K562 (cell line): ENCODE measurements at regions not wholly inside any gene's neighbourhood (a gene's known extent, or its start where the extent isn't known, plus 50 kb on each side); places are given as distances from the start of the nearest gene placed in this dataset.

Experiments
- ATF7 ChIP-seq: fragments of 450-650 bp; IDR thresholded peaks from 2 replicates; pipeline ENCODE4 v1.7.1; 2014; ENCODE audit warnings: mild to moderate bottlenecking, moderate library complexity
- DNMT1 ChIP-seq: fragments of 450-650 bp; IDR thresholded peaks from 2 replicates; pipeline ENCODE4 v1.6.1; 2016; ENCODE audit warnings: antibody characterized with exemption, mild to moderate bottlenecking
- MED1 ChIP-seq: sonication (generic); formaldehyde crosslinking; IDR thresholded peaks from 2 replicates; pipeline ENCODE4 v1.8.1; 2023; ENCODE audit warnings: missing genetic modification reagents, borderline replicate concordance
- RBM15 ChIP-seq: fragments of 200-400 bp; formaldehyde crosslinking; IDR thresholded peaks from 2 replicates; pipeline ENCODE4 v1.6.1; 2018; ENCODE audit warnings: mild to moderate bottlenecking, low read length, moderate library complexity; ENCODE audit not compliant: insufficient read depth
- TCF3 ChIP-seq: sonication (generic); formaldehyde crosslinking; IDR thresholded peaks from 2 replicates; pipeline ENCODE4 v1.4.0; 2020; ENCODE audit warnings: mild to moderate bottlenecking, missing genetic modification reagents
- ZNF239 ChIP-seq: fragments of 250-450 bp; sonication (Bioruptor Pico); IDR thresholded peaks from 2 replicates; pipeline ENCODE4 v1.4.0; 2020; ENCODE audit warnings: mild to moderate bottlenecking
- ZNF41 ChIP-seq: fragments of 250-450 bp; sonication (Bioruptor Pico); conservative IDR thresholded peaks from 2 replicates; pipeline ENCODE4 v1.4.0; 2020; ENCODE audit warnings: mild to moderate bottlenecking
- TF ChIP-seq, protein P1 (sequence below): fragments of 250-450 bp; sonication (Bioruptor Pico); IDR thresholded peaks from 2 replicates; pipeline ENCODE4 v1.8.0; 2021; ENCODE audit warnings: borderline replicate concordance, mild to moderate bottlenecking, moderate library complexity; ENCODE audit not compliant: poor library complexity, severe bottlenecking
- TF ChIP-seq, protein P2 (sequence below): sonication (generic); formaldehyde crosslinking; IDR thresholded peaks from 2 replicates; pipeline ENCODE4 v1.8.0; 2023; ENCODE audit warnings: mild to moderate bottlenecking, missing genetic modification reagents

DNA sequence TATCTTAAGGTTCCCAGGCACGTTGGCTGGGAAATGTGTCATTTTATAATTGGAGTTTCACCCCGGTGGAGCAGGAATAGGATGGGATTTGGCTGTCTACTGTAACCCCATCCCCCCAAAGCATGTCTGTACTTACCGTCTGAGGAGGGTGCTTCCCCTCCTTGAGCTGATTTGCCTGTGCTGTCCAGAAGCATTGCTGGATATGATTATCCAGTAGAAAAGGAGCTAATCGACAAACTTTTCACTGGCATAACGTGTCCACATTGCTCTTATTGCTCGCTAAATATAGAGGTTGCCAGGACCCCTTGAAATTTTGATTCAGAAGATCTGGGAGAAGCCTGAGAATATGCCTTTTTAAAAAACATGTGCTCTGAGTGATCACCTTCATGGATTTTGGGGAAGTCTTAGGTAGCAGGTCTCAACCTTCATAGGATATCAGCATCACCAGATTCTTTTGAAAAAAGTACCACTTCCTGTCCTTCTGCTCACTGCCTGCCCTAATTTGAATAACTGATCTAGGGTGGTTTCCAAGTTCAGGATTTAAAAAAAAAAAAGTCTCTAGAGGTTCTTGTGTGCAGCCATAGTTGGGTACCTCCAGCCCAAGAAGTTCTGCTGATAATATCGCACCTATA is 80.4 kb upstream of the KCNA1 start (continued):
- TF ChIP-seq, protein P1, sequence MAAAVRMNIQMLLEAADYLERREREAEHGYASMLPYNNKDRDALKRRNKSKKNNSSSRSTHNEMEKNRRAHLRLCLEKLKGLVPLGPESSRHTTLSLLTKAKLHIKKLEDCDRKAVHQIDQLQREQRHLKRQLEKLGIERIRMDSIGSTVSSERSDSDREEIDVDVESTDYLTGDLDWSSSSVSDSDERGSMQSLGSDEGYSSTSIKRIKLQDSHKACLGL (CRISPR knock-in tag): no peak
- TF ChIP-seq RBM15: no peak
- no peak for TF ChIP-seq ZNF41 (CRISPR knock-in tag)
- TF ChIP-seq, protein P2, sequence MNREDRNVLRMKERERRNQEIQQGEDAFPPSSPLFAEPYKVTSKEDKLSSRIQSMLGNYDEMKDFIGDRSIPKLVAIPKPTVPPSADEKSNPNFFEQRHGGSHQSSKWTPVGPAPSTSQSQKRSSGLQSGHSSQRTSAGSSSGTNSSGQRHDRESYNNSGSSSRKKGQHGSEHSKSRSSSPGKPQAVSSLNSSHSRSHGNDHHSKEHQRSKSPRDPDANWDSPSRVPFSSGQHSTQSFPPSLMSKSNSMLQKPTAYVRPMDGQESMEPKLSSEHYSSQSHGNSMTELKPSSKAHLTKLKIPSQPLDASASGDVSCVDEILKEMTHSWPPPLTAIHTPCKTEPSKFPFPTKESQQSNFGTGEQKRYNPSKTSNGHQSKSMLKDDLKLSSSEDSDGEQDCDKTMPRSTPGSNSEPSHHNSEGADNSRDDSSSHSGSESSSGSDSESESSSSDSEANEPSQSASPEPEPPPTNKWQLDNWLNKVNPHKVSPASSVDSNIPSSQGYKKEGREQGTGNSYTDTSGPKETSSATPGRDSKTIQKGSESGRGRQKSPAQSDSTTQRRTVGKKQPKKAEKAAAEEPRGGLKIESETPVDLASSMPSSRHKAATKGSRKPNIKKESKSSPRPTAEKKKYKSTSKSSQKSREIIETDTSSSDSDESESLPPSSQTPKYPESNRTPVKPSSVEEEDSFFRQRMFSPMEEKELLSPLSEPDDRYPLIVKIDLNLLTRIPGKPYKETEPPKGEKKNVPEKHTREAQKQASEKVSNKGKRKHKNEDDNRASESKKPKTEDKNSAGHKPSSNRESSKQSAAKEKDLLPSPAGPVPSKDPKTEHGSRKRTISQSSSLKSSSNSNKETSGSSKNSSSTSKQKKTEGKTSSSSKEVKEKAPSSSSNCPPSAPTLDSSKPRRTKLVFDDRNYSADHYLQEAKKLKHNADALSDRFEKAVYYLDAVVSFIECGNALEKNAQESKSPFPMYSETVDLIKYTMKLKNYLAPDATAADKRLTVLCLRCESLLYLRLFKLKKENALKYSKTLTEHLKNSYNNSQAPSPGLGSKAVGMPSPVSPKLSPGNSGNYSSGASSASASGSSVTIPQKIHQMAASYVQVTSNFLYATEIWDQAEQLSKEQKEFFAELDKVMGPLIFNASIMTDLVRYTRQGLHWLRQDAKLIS: no peak
- TF ChIP-seq MED1 (CRISPR knock-in tag): no peak
- TF ChIP-seq TCF3: no peak
- no peak for TF ChIP-seq ATF7
- no peak for TF ChIP-seq DNMT1
- no peak for TF ChIP-seq ZNF239 (CRISPR knock-in tag)
